ENCODE measurements at regions not wholly inside any gene's neighbourhood (a gene's known extent, or its start where the extent isn't known, plus 50 kb on each side); places are given as distances from the start of the nearest gene placed in this dataset.

- TF ChIP-seq CTCF (optimal IDR thresholded peaks at IDR 0.05 in 1 of 3, IDR thresholded peaks at IDR 0.05 in 1 of 3, conservative IDR thresholded peaks at IDR 0.05 in 1 of 3; ENCODE audit: extremely low read depth in 1 of 3, insufficient read depth in 2 of 3, low read length in 3 of 3) (no peak), EZH2 (IDR thresholded peaks at IDR 0.05; ENCODE audit: low read length) (no peak)
These were observed 938.1 kb upstream of the EPHA7 start for GRCh38 chr6:94357381-94357980.
